ENCODE measurements at regions not wholly inside any gene's neighbourhood (a gene's known extent, or its start where the extent isn't known, plus 50 kb on each side); places are given as distances from the start of the nearest gene placed in this dataset.
"Not testable (repeated sequence)": the region's sequence is repeated elsewhere in the genome, so short reads cannot be mapped to it uniquely, and the experiment has no call there.

GRCh38 chr3:194908496-194908895 is 222.8 kb downstream of the FAM43A start:
- Mint-ChIP-seq H3K9me3 (ENCODE audit: unreplicated experiment) (peaks cover 4% of the 10 kb centered on the region), H3K27me3 (ENCODE audit: insufficient read depth, unreplicated experiment) (peaks cover 14% of the 10 kb centered on the region), H3K4me3 (ENCODE audit: unreplicated experiment) (no peak overlapping the region), H3K4me1 (ENCODE audit: insufficient read depth, unreplicated experiment) (no peaks in the 10 kb centered on the region), H3K36me3 (ENCODE audit: insufficient read depth, unreplicated experiment) (no peaks in the 10 kb centered on the region), H3K27ac (ENCODE audit: low read depth, unreplicated experiment) (no peak overlapping the region)
- intact Hi-C loops (cut with micrococcal nuclease): no loop called here
- TF ChIP-seq CTCF (IDR thresholded peaks at IDR 0.05; ENCODE audit: unreplicated experiment): no peak
- ChIA-PET POLR2A (no interaction called here), CTCF (no interaction called here)
- DNase-seq (ENCODE audit: unreplicated experiment): no peak
- BruUV-seq (replicated peaks): no TSS peak

GRCh38 chr3:194908972-194909371 is 223.3 kb downstream of the FAM43A start:
- POLR2A ChIA-PET: no interaction called here
- CTCF ChIA-PET: no interaction called here
- BruUV-seq (replicated peaks): no TSS peak
- Mint-ChIP-seq H3K4me3 (ENCODE audit: unreplicated experiment) (no peak overlapping the region), H3K4me1 (ENCODE audit: insufficient read depth, unreplicated experiment) (no peaks in the 10 kb centered on the region), H3K27ac (ENCODE audit: low read depth, unreplicated experiment) (no peak overlapping the region), H3K27me3 (ENCODE audit: insufficient read depth, unreplicated experiment) (peaks cover 14% of the 10 kb centered on the region), H3K9me3 (ENCODE audit: unreplicated experiment) (no peaks in the 10 kb centered on the region), H3K36me3 (ENCODE audit: insufficient read depth, unreplicated experiment) (no peaks in the 10 kb centered on the region)
- intact Hi-C loops (cut with micrococcal nuclease): no loop called here
- no peak for TF ChIP-seq CTCF (IDR thresholded peaks at IDR 0.05; ENCODE audit: unreplicated experiment)
- no peak for DNase-seq (ENCODE audit: unreplicated experiment)

- no peak overlapping the region for H3K4me3 Mint-ChIP-seq (ENCODE audit: unreplicated experiment)
- no peaks in the 10 kb centered on the region for H3K4me1 Mint-ChIP-seq (ENCODE audit: insufficient read depth, unreplicated experiment)
- no peak for TF ChIP-seq CTCF (IDR thresholded peaks at IDR 0.05; ENCODE audit: unreplicated experiment)
- DNase-seq (ENCODE audit: unreplicated experiment): no peak
- H3K27me3 Mint-ChIP-seq (ENCODE audit: insufficient read depth, unreplicated experiment): peaks cover 14% of the 10 kb centered on the region
- CTCF ChIA-PET: no interaction called here
- no peak overlapping the region for H3K27ac Mint-ChIP-seq (ENCODE audit: low read depth, unreplicated experiment)
- H3K9me3 Mint-ChIP-seq (ENCODE audit: unreplicated experiment): no peaks in the 10 kb centered on the region
- no TSS peak for BruUV-seq (replicated peaks)
- no peaks in the 10 kb centered on the region for H3K36me3 Mint-ChIP-seq (ENCODE audit: insufficient read depth, unreplicated experiment)
- POLR2A ChIA-PET: no interaction called here
- intact Hi-C loops (cut with micrococcal nuclease): no loop called here
Measured at GRCh38 chr3:194910414-194910984, 224.8 kb downstream of the FAM43A start.

- CTCF ChIA-PET: no interaction called here
- Mint-ChIP-seq H3K36me3 (ENCODE audit: insufficient read depth, unreplicated experiment) (no peaks in the 10 kb centered on the region), H3K4me3 (ENCODE audit: unreplicated experiment) (no peak overlapping the region), H3K4me1 (ENCODE audit: insufficient read depth, unreplicated experiment) (no peaks in the 10 kb centered on the region), H3K27ac (ENCODE audit: low read depth, unreplicated experiment) (no peak overlapping the region), H3K27me3 (ENCODE audit: insufficient read depth, unreplicated experiment) (peaks cover 14% of the 10 kb centered on the region), H3K9me3 (ENCODE audit: unreplicated experiment) (no peaks in the 10 kb centered on the region)
- POLR2A ChIA-PET: no interaction called here
- BruUV-seq (replicated peaks): no TSS peak
- TF ChIP-seq CTCF (IDR thresholded peaks at IDR 0.05; ENCODE audit: unreplicated experiment): no peak
- no peak for DNase-seq (ENCODE audit: unreplicated experiment)
- intact Hi-C loops (cut with micrococcal nuclease): no loop called here
Measured at GRCh38 chr3:194913316-194913715, 227.6 kb downstream of the FAM43A start.

- H3K4me1 Mint-ChIP-seq (ENCODE audit: insufficient read depth, unreplicated experiment); CTCF ChIA-PET; DNase-seq (ENCODE audit: unreplicated experiment); BruUV-seq (replicated peaks); intact Hi-C loops (cut with micrococcal nuclease); H3K9me3 Mint-ChIP-seq (ENCODE audit: unreplicated experiment); H3K27me3 Mint-ChIP-seq (ENCODE audit: insufficient read depth, unreplicated experiment); H3K36me3 Mint-ChIP-seq (ENCODE audit: insufficient read depth, unreplicated experiment); H3K27ac Mint-ChIP-seq (ENCODE audit: low read depth, unreplicated experiment); H3K4me3 Mint-ChIP-seq (ENCODE audit: unreplicated experiment); POLR2A ChIA-PET: not testable (repeated sequence)
Measured at GRCh38 chr3:194924889-194925288, 239.2 kb downstream of the FAM43A start.

Data from MCF 10A (cell line).